Heart right ventricle (tissue), 16 donors: ENCODE measurements at regions not wholly inside any gene's neighbourhood (a gene's known extent, or its start where the extent isn't known, plus 50 kb on each side); places are given as distances from the start of the nearest gene placed in this dataset.
"Not testable (repeated sequence)": the region's sequence is repeated elsewhere in the genome, so short reads cannot be mapped to it uniquely, and the experiment has no call there.

Experiments used
- ATAC-seq, 8 donors: fragments of 200-7000 bp; cut with Tn5 transposase; one replicate each; pipeline ENCODE4 v1.9.1; 2020; ENCODE audit warnings: mild to moderate bottlenecking in 8 of 8, moderate library complexity in 8 of 8, moderate number of reproducible peaks in 1 of 8
- DNase-seq, 2 donors: peaks; one replicate each; pipeline ENCODE4 v3.0.0-alpha.2; 2020
- H3K27ac ChIP-seq, 10 donors: fragments of 200-600 bp; sonication (generic) in 2 of 10; one replicate each; pipeline versions ENCODE4 v1.5.0 to v1.8.0; 2020 to 2022; ENCODE audit warnings: mild to moderate bottlenecking in 3 of 10
- H3K27me3 ChIP-seq, 7 donors: fragments of 200-600 bp; one replicate each; pipeline ENCODE4 v1.8.0; 2021 to 2022; ENCODE audit warnings: mild to moderate bottlenecking in 2 of 7
- H3K36me3 ChIP-seq, 9 donors: fragments of 200-600 bp; sonication (generic) in 1 of 9; one replicate each; pipeline versions ENCODE4 v1.5.0 to v1.8.0; 2020 to 2022; ENCODE audit warnings: mild to moderate bottlenecking in 2 of 9
- H3K4me1 ChIP-seq, 9 donors: fragments of 200-600 bp; sonication (generic) in 1 of 9; one replicate each; pipeline versions ENCODE4 v1.5.0 to v1.8.0; 2020 to 2022; ENCODE audit warnings: mild to moderate bottlenecking in 4 of 9
- H3K4me3 ChIP-seq, 10 donors: fragments of 200-600 bp; sonication (generic) in 2 of 10; one replicate each; pipeline versions ENCODE4 v1.5.0 to v1.8.0; 2020 to 2022; ENCODE audit warnings: mild to moderate bottlenecking in 7 of 10, moderate library complexity in 2 of 10
- H3K9me3 ChIP-seq, 11 donors: fragments of 200-600 bp in 10 of 11; sonication (generic) in 2 of 11; one replicate each; pipeline versions ENCODE4 v1.5.0 to v1.8.0; 2013 to 2022; ENCODE audit warnings: mild to moderate bottlenecking in 2 of 11, control low read depth in 1 of 11, moderate library complexity in 1 of 11
- WGBS, 2 donors: extraction: QIAGEN DNeasy Blood & Tissue Kit; methylation state at CpG; one replicate each; pipeline ENCODE4 v1.1.7; 2013; ENCODE audit warnings: inconsistent platforms in 1 of 2; 5-methylcytosine and 5-hydroxymethylcytosine counted together
- intact Hi-C, 10 donors: fragments of 100-400 bp; cut with DNase I; formaldehyde crosslinking; loops; one replicate each; pipeline versions ENCODE4 v1.11.1 to v1.14.2; 2022
- TF ChIP-seq, protein P1 (sequence below), 9 donors: fragments of 200-600 bp; sonication (generic) in 2 of 9; IDR thresholded peaks; one replicate each; pipeline versions ENCODE4 v1.5.0 to v1.8.0; 2021 to 2022; ENCODE audit warnings: antibody characterized with exemption in 9 of 9, mild to moderate bottlenecking in 5 of 9, moderate library complexity in 1 of 9
- donor health status: Arrhythmogenic right ventricular cardiomyopathy.
- donor health status: ischemic (EF 13 %, LVEDD 7.1; RV severe dilation, severe dysfunction).
- donor health status: healthy with polysubstance abuse.
- donor health status: DM: no; HTN: yes; CAD: no.
- donor health status: DM: no; HTN: no; CAD: no.
- donor health status: ischemic (EF 25% LVEDD 6.9; RV normal size, moderate dysfunction).
- donor health status: ischemic (EF 25% LVEDD 5.7; RV mildly dilated, moderate dysfunction).
- donor health status: healthy.
- donor health status: DM: yes; HTN: yes; CAD: no.
- donor health status: Ischemic cardiomyopathy.
- donor health status: ischemic (EF 35%, LVEDD 5.7; RV mildly dilated, moderate dysfunction).
- donor health status: nonischemic (EF 11% LVEDD 7.7; RV severe dilation, severe dysfunction).
- donor health status: DM: yes; HTN: yes; CAD: no.
- donor health status: PGD.
- donor health status: ischemic (EF 29% LVEDD 5.4; RV normal size, mild dysfunction).
- donor health status: nonischemic (EF 23%, LVEDD 6.1; RV moderate dilation, normal function).

DNA sequence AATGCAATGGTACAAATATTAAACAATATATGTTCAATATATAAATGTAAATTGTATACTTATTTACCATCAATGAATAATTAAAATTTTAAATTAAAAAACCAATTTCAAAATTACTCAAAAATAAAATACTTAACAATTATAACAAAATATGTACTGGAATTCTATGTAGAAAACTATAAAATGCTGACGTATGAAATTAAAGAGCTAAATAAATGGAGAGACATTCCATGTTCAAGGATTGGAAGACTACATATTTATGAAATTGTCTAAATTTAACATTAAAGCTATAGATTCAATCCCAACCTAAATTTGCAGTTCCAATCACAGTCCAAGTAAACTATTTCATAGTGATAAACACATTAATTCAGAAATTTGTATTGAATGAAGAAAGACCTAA lies 1522.4 kb downstream of the SI start:
- H3K4me1 ChIP-seq, result no peaks in the 10 kb centered on the region
- TF ChIP-seq, protein P1, sequence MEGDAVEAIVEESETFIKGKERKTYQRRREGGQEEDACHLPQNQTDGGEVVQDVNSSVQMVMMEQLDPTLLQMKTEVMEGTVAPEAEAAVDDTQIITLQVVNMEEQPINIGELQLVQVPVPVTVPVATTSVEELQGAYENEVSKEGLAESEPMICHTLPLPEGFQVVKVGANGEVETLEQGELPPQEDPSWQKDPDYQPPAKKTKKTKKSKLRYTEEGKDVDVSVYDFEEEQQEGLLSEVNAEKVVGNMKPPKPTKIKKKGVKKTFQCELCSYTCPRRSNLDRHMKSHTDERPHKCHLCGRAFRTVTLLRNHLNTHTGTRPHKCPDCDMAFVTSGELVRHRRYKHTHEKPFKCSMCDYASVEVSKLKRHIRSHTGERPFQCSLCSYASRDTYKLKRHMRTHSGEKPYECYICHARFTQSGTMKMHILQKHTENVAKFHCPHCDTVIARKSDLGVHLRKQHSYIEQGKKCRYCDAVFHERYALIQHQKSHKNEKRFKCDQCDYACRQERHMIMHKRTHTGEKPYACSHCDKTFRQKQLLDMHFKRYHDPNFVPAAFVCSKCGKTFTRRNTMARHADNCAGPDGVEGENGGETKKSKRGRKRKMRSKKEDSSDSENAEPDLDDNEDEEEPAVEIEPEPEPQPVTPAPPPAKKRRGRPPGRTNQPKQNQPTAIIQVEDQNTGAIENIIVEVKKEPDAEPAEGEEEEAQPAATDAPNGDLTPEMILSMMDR (IDR thresholded peaks at IDR 0.05), result no peak
- DNase-seq (no peak), ATAC-seq (no peak)
- intact Hi-C loops, result no loop called here
- H3K27ac ChIP-seq, result no peak overlapping the region
- WGBS, 2 donors, result 47 to 50% methylated on average over 1 of the region's 1 CpG
- peaks cover 0 to 10% (median 0%) of the 10 kb centered on the region in 11 donors for H3K9me3 ChIP-seq
- no peak overlapping the region for H3K4me3 ChIP-seq
- no peaks in the 10 kb centered on the region for H3K27me3 ChIP-seq
- H3K36me3 ChIP-seq, result no peaks in the 10 kb centered on the region

GRCh38 chr3:163552659-163552966 lies 1525.7 kb downstream of the SI start:
- Histone ChIP-seq H3K4me3 (no peak overlapping the region), H3K27me3 (no peaks in the 10 kb centered on the region), H3K36me3 (no peaks in the 10 kb centered on the region), H3K9me3 (peaks cover 0 to 10% (median 0%) of the 10 kb centered on the region in 11 donors), H3K27ac (no peak overlapping the region), H3K4me1 (no peaks in the 10 kb centered on the region)
- DNase-seq (no peak), ATAC-seq (no peak)
- TF ChIP-seq, protein P1 (IDR thresholded peaks at IDR 0.05), result no peak
- 86 to 94% methylated on average over 16 to 17 of the region's 17 CpGs for WGBS, 2 donors
- intact Hi-C loops, result no loop called here

GRCh38 chr3:163551915-163552658 lies 1526.2 kb downstream of the SI start:
- H3K4me3 ChIP-seq, intact Hi-C loops, H3K4me1 ChIP-seq, H3K27ac ChIP-seq, H3K36me3 ChIP-seq, ATAC-seq, H3K27me3 ChIP-seq, DNase-seq: not testable (repeated sequence)
- peaks cover 0 to 10% (median 0%) of the 10 kb centered on the region in 11 donors for H3K9me3 ChIP-seq
- WGBS, 2 donors, result 91 to 93% methylated on average over 18 to 31 of the region's 37 CpGs

GRCh38 chr3:163548015-163548414 lies 1530.3 kb downstream of the SI start:
- DNase-seq (no peak), ATAC-seq (no peak)
- H3K27ac ChIP-seq, result no peak overlapping the region
- H3K36me3 ChIP-seq, result no peaks in the 10 kb centered on the region
- peaks cover 0 to 3% (median 0%) of the 10 kb centered on the region in 11 donors for H3K9me3 ChIP-seq
- H3K4me3 ChIP-seq, result no peak overlapping the region
- TF ChIP-seq, protein P1 (IDR thresholded peaks at IDR 0.05), result no peak
- H3K4me1 ChIP-seq, result no peaks in the 10 kb centered on the region
- WGBS, 2 donors, result 62 to 81% methylated on average over 1 of the region's 1 CpG
- intact Hi-C loops, result no loop called here
- no peaks in the 10 kb centered on the region for H3K27me3 ChIP-seq

GRCh38 chr3:163547014-163547685 lies 1531.1 kb downstream of the SI start:
- no peak for ATAC-seq
- TF ChIP-seq, protein P1 (IDR thresholded peaks at IDR 0.05), result no peak
- DNase-seq, result no peak
- no peak overlapping the region for H3K4me3 ChIP-seq
- WGBS, 2 donors, result 51 to 56% methylated on average over 3 of the region's 3 CpGs
- intact Hi-C loops, result no loop called here
- no peaks in the 10 kb centered on the region for H3K4me1 ChIP-seq
- H3K27me3 ChIP-seq, result no peaks in the 10 kb centered on the region
- no peaks in the 10 kb centered on the region for H3K36me3 ChIP-seq
- H3K27ac ChIP-seq, result no peak overlapping the region
- H3K9me3 ChIP-seq, result no peaks in the 10 kb centered on the region
